Endodermal cell (in vitro differentiated cells): ENCODE measurements at regions not wholly inside any gene's neighbourhood (a gene's known extent, or its start where the extent isn't known, plus 50 kb on each side); places are given as distances from the start of the nearest gene placed in this dataset.

Experiments used
- DNase-seq: peaks from one replicate; pipeline ENCODE4 v3.0.0-alpha.2; 2017
- H3K27ac ChIP-seq: 2 replicates; pipeline ENCODE4 v1.5.1; 2013; ENCODE audit warnings: mild to moderate bottlenecking, low read depth, low read length, moderate library complexity
- H3K27me3 ChIP-seq: 2 replicates; pipeline ENCODE4 v1.6.1; 2013; ENCODE audit warnings: mild to moderate bottlenecking, low read length, moderate library complexity; ENCODE audit not compliant: insufficient read depth, control insufficient read depth, poor library complexity, severe bottlenecking
- H3K36me3 ChIP-seq: 2 replicates; pipeline ENCODE4 v1.7.0; 2013; ENCODE audit warnings: mild to moderate bottlenecking, low read length, moderate library complexity; ENCODE audit not compliant: control insufficient read depth, insufficient read depth
- H3K4me1 ChIP-seq: one replicate; pipeline ENCODE4 v1.7.0; 2013; ENCODE audit warnings: low read length; ENCODE audit not compliant: control insufficient read depth, insufficient read depth
- H3K4me3 ChIP-seq: 2 replicates; pipeline ENCODE4 v1.5.1; 2013; ENCODE audit warnings: mild to moderate bottlenecking, low read length, moderate library complexity
- H3K9ac ChIP-seq: 2 replicates; pipeline ENCODE4 v1.6.1; 2013; ENCODE audit warnings: mild to moderate bottlenecking, low read length, moderate library complexity; ENCODE audit not compliant: poor library complexity, severe bottlenecking; ENCODE audit errors: extremely low read depth
- H3K9me3 ChIP-seq: 2 replicates; pipeline ENCODE4 v1.6.1; 2013; ENCODE audit warnings: mild to moderate bottlenecking, low read length, moderate library complexity; ENCODE audit not compliant: control insufficient read depth
- H3K27ac Mint-ChIP-seq: 2 replicates; pipeline ENCODE4 v1.8.0; 2020; ENCODE audit warnings: mixed read lengths
- H3K27me3 Mint-ChIP-seq: 2 replicates; pipeline ENCODE4 v1.8.0; 2021; ENCODE audit warnings: mild to moderate bottlenecking, mixed read lengths; ENCODE audit not compliant: insufficient read depth
- H3K36me3 Mint-ChIP-seq: 2 replicates; pipeline ENCODE4 v1.8.0; 2020; ENCODE audit warnings: low read depth, mixed read lengths
- H3K4me1 Mint-ChIP-seq: 2 replicates; pipeline ENCODE4 v1.8.0; 2020; ENCODE audit warnings: mixed read lengths
- H3K4me3 Mint-ChIP-seq: 2 replicates; pipeline ENCODE4 v1.8.0; 2020; ENCODE audit warnings: mild to moderate bottlenecking, moderate library complexity, mixed read lengths
- H3K9me3 Mint-ChIP-seq: 2 replicates; pipeline ENCODE4 v1.8.0; 2020; ENCODE audit warnings: mild to moderate bottlenecking, mixed read lengths
- CTCF ChIP-seq: fragments of 200-600 bp; sonication (generic); conservative IDR thresholded peaks from 2 replicates; pipeline ENCODE4 v1.5.0; 2021; ENCODE audit warnings: antibody characterized with exemption, mild to moderate bottlenecking
- WGBS, 2 experiments: methylation state at CpG; one replicate each; pipeline versions ENCODE4 v1.1.5 to v1.1.7; 2013; ENCODE audit warnings: missing lambda C conversion rate in 2 of 2, mixed read lengths in 1 of 2; ENCODE audit not compliant: insufficient coverage in 1 of 2, insufficient read length in 1 of 2; 5-methylcytosine and 5-hydroxymethylcytosine counted together

GRCh38 chr13:33970746-33971561 lies 153.0 kb downstream of the RFC3 start:
- no peaks in the 10 kb centered on the region for H3K4me1 Mint-ChIP-seq
- Histone ChIP-seq H3K27me3 (no peaks in the 10 kb centered on the region), H3K9ac (no peak overlapping the region), H3K4me1 (no peaks in the 10 kb centered on the region), H3K36me3 (no peaks in the 10 kb centered on the region), H3K4me3 (no peak overlapping the region), H3K27ac (no peak overlapping the region), H3K9me3 (no peaks in the 10 kb centered on the region)
- TF ChIP-seq CTCF, result no peak
- 95 to 100% methylated on average over 2 to 4 of the region's 4 CpGs for WGBS, 2 experiments
- H3K27ac Mint-ChIP-seq, result no peak overlapping the region
- no peak overlapping the region for H3K4me3 Mint-ChIP-seq
- DNase-seq, result no peak
- H3K27me3 Mint-ChIP-seq, result no peaks in the 10 kb centered on the region
- peaks cover 6% of the 10 kb centered on the region for H3K9me3 Mint-ChIP-seq
- no peaks in the 10 kb centered on the region for H3K36me3 Mint-ChIP-seq

GRCh38 chr13:33971562-33971819 lies 153.5 kb downstream of the RFC3 start:
- no peaks in the 10 kb centered on the region for H3K4me1 Mint-ChIP-seq
- no peak overlapping the region for H3K4me3 Mint-ChIP-seq

DNA sequence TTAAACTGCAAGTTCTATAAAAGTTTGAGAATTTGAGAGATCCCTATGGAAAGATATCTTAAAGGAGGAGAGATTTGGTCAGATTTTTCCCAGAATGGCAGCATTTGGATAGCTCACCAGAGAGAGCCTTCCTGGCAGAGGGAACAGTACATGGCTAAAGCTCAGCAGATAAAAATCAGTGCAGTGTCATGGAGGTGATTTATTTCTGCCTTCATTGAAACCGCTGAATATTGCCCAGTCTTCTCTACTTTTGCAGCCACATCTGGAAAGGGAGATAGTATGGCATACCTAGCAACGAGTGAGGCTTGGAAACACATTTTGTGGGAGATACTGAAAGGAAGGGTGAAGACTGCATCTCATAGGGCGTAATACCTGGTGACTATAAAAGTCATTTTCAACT lies 155.2 kb downstream of the RFC3 start:
- Histone ChIP-seq H3K4me3 (no peak overlapping the region), H3K27ac (no peak overlapping the region), H3K9ac (no peak overlapping the region), H3K36me3 (no peaks in the 10 kb centered on the region), H3K4me1 (no peaks in the 10 kb centered on the region), H3K9me3 (no peaks in the 10 kb centered on the region), H3K27me3 (no peaks in the 10 kb centered on the region)
- no peaks in the 10 kb centered on the region for H3K4me1 Mint-ChIP-seq
- no peaks in the 10 kb centered on the region for H3K27me3 Mint-ChIP-seq
- no peaks in the 10 kb centered on the region for H3K36me3 Mint-ChIP-seq
- H3K9me3 Mint-ChIP-seq, result peaks cover 6% of the 10 kb centered on the region
- 91 to 100% methylated on average over 2 to 3 of the region's 3 CpGs for WGBS, 2 experiments
- no peak overlapping the region for H3K4me3 Mint-ChIP-seq
- no peak overlapping the region for H3K27ac Mint-ChIP-seq
- TF ChIP-seq CTCF, result no peak
- no peak for DNase-seq

More at GRCh38 chr13:33971562-33971819, 153.5 kb downstream of the RFC3 start:
- no peak overlapping the region for H3K27ac Mint-ChIP-seq
- Histone ChIP-seq H3K4me3 (no peak overlapping the region), H3K27me3 (no peaks in the 10 kb centered on the region), H3K9me3 (no peaks in the 10 kb centered on the region), H3K4me1 (no peaks in the 10 kb centered on the region), H3K9ac (no peak overlapping the region), H3K36me3 (no peaks in the 10 kb centered on the region), H3K27ac (no peak overlapping the region)
- H3K36me3 Mint-ChIP-seq, result no peaks in the 10 kb centered on the region
- H3K9me3 Mint-ChIP-seq, result peaks cover 6% of the 10 kb centered on the region
- no peak for TF ChIP-seq CTCF
- no peak for DNase-seq
- no peaks in the 10 kb centered on the region for H3K27me3 Mint-ChIP-seq
